Right lobe of liver (tissue), 4 donors: ENCODE measurements at regions not wholly inside any gene's neighbourhood (a gene's known extent, or its start where the extent isn't known, plus 50 kb on each side); places are given as distances from the start of the nearest gene placed in this dataset.

Source experiments
- CTCF ChIP-seq, 4 donors: fragments of 200-600 bp in 3 of 4; fragments of 450-650 bp in 1 of 4; IDR thresholded peaks; one replicate each; pipeline versions ENCODE4 v1.5.1 to v1.8.0; 2016 to 2022; ENCODE audit warnings: antibody characterized with exemption in 4 of 4, mild to moderate bottlenecking in 2 of 4
- POLR2A ChIP-seq: fragments of 450-650 bp; IDR thresholded peaks from one replicate; pipeline ENCODE4 v1.6.1; 2017; ENCODE audit warnings: antibody characterized with exemption, mild to moderate bottlenecking
- donor health status: DM: no; HTN: no; CAD: no.
- donor health status: DM: no; HTN: no; CAD: no.
- donor health status: DM: no; HTN: yes; CAD: no.

- no peak for TF ChIP-seq CTCF (IDR thresholded peaks at IDR 0.05)
- TF ChIP-seq POLR2A = no peak
Observed at GRCh38 chr2:192292478-192292877, 97.7 kb upstream of the TMEFF2 start.
